ENCODE measurements at regions not wholly inside any gene's neighbourhood (a gene's known extent, or its start where the extent isn't known, plus 50 kb on each side); places are given as distances from the start of the nearest gene placed in this dataset.
"Not testable (repeated sequence)": the region's sequence is repeated elsewhere in the genome, so short reads cannot be mapped to it uniquely, and the experiment has no call there.

DNA sequence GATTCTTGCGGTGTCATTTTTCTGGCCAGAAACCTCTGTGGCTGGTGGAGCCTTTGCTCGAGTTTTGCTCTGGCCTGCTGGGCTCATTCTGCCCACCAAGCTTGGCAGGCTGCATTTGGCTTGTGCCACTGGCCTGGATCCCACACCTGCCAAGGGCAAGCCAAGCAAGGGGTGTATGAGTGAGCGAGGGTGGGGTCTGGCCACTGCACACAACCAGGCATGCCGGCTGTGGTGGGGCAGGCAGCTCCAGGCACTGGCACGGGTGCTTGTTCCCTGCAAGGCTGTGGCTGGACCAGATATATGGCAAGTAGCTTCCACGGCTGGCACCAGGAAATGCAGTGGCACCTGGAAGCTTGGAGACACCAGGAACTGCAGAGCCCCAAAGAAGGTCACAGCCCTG, 68.6 kb upstream of the PPP3CA start:
- no peak for DNase-seq

DNA sequence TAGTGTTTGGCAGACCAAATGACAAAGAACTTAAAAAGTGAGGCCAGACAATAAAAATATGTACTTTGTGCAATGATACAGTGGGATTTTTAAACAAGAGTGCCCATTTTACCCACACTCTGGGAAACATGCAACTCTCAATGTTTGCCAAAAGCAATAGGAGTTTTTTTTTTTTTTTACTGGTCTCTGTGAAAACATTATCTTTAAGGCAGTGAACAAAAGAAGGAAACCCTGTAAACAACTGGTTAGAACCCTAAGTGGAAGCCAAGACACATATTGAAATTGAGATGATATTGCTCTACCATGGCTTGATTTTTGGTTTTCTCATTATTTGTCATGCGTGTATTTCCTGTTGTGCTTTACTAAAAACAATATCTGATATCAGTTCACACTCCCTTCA, 67.2 kb upstream of the PPP3CA start:
- no peak for DNase-seq

DNA sequence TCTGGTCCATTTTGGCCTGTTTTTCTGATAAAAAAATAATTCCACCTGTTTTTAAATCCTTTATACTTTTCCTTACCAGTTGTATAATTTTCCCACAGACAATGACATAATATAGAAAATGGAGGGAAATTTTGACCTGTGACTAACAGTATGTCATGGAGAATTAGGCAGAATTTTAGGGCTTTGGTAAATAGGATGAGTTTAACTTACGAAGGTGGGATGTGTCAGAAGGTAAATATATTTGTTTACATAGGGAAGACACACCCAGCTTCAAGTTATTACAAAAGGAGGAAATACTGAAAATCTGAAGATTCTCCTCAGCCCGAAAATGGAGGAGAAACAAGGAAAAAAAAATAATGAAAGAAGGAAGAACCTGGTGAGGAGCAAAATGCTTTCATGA, 64.6 kb upstream of the PPP3CA start:
- no peak for DNase-seq

DNA sequence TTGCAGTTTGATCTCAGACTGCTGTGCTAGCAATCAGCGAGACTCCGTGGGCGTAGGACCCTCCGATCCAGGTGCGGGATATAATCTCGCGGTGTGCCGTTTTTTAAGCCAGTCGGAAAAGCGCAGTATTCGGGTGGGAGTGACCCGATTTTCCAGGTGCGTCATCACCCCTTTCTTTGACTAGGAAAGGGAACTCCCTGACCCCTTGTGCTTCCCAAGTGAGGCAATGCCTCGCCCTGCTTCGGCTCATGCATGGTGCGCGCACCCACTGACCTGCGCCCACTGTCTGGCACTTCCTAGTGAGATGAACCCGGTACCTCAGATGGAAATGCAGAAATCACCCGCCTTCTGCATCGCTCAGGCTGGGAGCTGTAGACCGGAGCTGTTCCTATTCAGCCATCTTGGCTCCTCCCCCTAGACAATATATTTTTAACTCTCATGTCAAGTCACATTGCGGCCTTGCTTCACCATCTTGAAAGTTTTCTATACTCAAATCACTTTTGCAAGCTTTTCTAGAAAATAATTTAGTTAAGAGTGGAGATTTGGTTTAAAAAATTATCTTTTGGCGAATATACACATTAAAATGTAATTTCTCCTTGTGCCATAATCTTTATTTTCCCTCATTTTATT, 64.1 kb upstream of the PPP3CA start:
- DNase-seq, result not testable (repeated sequence)

DNA sequence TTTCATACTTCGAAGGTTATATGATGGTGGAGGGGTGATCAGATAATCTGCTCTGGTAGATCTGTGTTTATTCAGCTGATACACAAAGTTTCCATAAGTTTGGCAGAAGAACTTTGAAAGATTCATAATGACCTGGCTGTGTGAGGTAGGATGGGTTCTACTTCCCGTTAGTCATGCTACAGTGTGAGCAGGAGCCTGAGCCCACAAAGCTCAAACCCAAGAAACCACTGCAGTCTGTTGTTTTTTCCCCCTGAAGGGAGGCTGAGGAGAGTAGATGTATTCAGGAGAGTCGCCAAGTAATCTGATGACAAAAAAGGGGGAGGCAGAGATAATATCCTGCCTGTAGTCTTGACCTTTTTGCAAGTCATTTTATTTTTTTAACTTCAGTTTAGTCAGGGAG, 52.8 kb upstream of the PPP3CA start:
- DNase-seq, result no peak

DNA sequence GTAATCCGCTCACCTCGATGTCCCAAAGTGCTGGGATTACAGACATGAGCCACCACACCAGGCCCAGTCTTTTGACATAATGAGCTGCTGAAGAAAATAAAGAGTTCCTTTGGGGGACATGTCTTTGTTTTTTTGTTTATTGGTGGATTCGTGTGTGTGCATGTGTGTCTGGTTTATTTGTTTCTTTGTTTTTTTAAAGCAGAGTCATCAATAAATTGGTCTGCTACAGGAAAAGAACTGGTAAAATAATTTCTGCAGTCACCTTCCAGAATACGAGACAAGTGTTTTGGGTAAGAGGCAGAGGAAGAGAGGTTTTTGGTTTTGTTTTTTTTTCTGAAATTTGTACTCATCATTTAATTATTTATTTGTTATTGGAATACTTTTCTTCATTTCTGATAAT, 51.5 kb upstream of the PPP3CA start:
- DNase-seq, result no peak

Measured in activated CD4-positive, CD25-positive, alpha-beta regulatory T cell treated with anti-CD3 and anti-CD28 coated beads, Interleukin-2, amount 50 U/mL, for 72 hours (primary cell).